Thoracic aorta (tissue), 2 donors: ENCODE measurements at regions not wholly inside any gene's neighbourhood (a gene's known extent, or its start where the extent isn't known, plus 50 kb on each side); places are given as distances from the start of the nearest gene placed in this dataset.

Experiments used
- ATAC-seq: fragments of 150-250 bp; one replicate; pipeline ENCODE4 v1.8.0; 2017; ENCODE audit warnings: low read depth; ENCODE audit not compliant: insufficient number of reproducible peaks, low FRiP score
- DNase-seq: peaks from one replicate; pipeline ENCODE4 v3.0.0-alpha.2; 2020; ENCODE audit warnings: low spot score
- H3K27ac ChIP-seq, 2 donors: fragments of 200-600 bp; sonication (generic); 1 replicate in 1 of 2; 2 replicates in 1 of 2; pipeline ENCODE4 v1.5.1; 2016; ENCODE audit warnings: mild to moderate bottlenecking in 2 of 2, moderate library complexity in 2 of 2
- H3K27me3 ChIP-seq: fragments of 200-600 bp; sonication (generic); replicated peaks from 2 replicates; pipeline ENCODE4 v1.6.0; 2016; ENCODE audit warnings: mild to moderate bottlenecking; ENCODE audit not compliant: insufficient read depth
- H3K36me3 ChIP-seq: fragments of 200-600 bp; sonication (generic); one replicate; pipeline ENCODE4 v1.5.1; 2016
- H3K4me1 ChIP-seq, 2 donors: fragments of 200-600 bp; sonication (generic); 1 replicate in 1 of 2; 2 replicates in 1 of 2; pipeline versions ENCODE4 v1.5.1 to v1.6.0; 2016; ENCODE audit warnings: low read depth in 2 of 2, mild to moderate bottlenecking in 1 of 2; ENCODE audit not compliant: control insufficient read depth in 1 of 2
- H3K4me3 ChIP-seq: fragments of 200-600 bp; sonication (generic); 2 replicates; pipeline ENCODE4 v1.5.1; 2016; ENCODE audit warnings: mild to moderate bottlenecking
- H3K9me3 ChIP-seq: fragments of 200-600 bp; sonication (generic); 2 replicates; pipeline ENCODE4 v1.5.1; 2016
- TF ChIP-seq, protein P1 (sequence below): fragments of 200-600 bp; sonication (generic); IDR thresholded peaks from one replicate; pipeline ENCODE4 v1.5.1; 2019; ENCODE audit warnings: antibody characterized with exemption

DNA sequence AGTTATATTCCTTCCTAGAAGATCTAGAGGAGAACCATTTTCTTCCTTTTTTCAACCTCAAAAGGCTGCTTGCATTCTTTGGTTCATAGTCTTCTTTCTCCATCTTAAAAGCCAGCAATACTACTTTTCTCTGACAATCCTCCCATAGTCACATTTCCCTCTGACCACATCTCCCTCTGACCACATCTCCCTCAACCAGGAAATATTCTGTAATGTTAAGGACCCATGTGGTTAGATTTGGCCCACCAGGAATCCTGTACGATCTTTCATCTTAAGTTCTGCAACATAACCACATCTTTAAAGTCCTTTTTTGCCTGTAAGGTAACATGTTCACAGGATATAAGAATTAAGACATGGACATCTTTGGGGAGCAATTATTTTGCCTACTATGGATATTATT lies 179.4 kb upstream of the SPEF2 start:
- no peak overlapping the region for H3K27ac ChIP-seq
- TF ChIP-seq, protein P1, sequence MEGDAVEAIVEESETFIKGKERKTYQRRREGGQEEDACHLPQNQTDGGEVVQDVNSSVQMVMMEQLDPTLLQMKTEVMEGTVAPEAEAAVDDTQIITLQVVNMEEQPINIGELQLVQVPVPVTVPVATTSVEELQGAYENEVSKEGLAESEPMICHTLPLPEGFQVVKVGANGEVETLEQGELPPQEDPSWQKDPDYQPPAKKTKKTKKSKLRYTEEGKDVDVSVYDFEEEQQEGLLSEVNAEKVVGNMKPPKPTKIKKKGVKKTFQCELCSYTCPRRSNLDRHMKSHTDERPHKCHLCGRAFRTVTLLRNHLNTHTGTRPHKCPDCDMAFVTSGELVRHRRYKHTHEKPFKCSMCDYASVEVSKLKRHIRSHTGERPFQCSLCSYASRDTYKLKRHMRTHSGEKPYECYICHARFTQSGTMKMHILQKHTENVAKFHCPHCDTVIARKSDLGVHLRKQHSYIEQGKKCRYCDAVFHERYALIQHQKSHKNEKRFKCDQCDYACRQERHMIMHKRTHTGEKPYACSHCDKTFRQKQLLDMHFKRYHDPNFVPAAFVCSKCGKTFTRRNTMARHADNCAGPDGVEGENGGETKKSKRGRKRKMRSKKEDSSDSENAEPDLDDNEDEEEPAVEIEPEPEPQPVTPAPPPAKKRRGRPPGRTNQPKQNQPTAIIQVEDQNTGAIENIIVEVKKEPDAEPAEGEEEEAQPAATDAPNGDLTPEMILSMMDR: no peak
- DNase-seq: no peak

DNA sequence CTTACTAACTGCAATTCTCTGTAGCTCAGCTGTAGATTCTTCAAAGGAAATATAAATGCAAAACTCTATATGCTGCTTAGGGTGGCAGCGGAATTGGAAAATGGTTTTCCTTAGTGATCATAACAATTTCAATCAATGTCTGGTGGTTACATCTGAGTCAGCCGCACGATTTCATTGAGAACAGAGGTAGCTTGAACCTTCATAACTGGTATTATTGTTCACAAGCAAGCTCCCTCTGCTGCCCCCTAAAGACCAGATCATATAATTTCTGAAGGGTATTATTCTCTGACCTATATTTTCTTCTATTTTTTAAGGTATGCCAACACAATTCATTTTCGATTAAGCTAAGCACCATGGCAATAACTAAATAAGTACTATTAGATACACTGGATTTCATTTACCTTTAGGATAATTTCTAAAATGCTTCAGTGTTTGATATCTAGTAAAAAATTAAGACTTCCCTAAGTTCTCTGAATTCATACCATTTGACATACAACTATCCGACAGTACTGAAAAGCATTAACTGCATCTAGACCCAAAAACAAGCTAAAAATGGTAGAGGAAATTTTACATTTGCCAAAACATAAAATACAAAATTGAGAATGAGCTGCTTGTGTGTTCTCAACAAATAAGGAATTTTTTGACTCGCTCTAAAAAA lies 181.1 kb upstream of the SPEF2 start:
- no peak for ATAC-seq
- no peak overlapping the region for H3K4me3 ChIP-seq
- H3K27me3 ChIP-seq: no peaks in the 10 kb centered on the region
- DNase-seq: no peak
- TF ChIP-seq, protein P1: no peak
- no peaks in the 10 kb centered on the region for H3K4me1 ChIP-seq
- no peaks in the 10 kb centered on the region for H3K36me3 ChIP-seq
- H3K9me3 ChIP-seq: no peaks in the 10 kb centered on the region
- H3K27ac ChIP-seq: no peak overlapping the region

More for the DNA sequence above, 179.4 kb upstream of the SPEF2 start:
- no peak for ATAC-seq
- no peaks in the 10 kb centered on the region for H3K4me1 ChIP-seq
- no peaks in the 10 kb centered on the region for H3K27me3 ChIP-seq
- no peaks in the 10 kb centered on the region for H3K36me3 ChIP-seq
- no peak overlapping the region for H3K4me3 ChIP-seq
- no peaks in the 10 kb centered on the region for H3K9me3 ChIP-seq

DNA sequence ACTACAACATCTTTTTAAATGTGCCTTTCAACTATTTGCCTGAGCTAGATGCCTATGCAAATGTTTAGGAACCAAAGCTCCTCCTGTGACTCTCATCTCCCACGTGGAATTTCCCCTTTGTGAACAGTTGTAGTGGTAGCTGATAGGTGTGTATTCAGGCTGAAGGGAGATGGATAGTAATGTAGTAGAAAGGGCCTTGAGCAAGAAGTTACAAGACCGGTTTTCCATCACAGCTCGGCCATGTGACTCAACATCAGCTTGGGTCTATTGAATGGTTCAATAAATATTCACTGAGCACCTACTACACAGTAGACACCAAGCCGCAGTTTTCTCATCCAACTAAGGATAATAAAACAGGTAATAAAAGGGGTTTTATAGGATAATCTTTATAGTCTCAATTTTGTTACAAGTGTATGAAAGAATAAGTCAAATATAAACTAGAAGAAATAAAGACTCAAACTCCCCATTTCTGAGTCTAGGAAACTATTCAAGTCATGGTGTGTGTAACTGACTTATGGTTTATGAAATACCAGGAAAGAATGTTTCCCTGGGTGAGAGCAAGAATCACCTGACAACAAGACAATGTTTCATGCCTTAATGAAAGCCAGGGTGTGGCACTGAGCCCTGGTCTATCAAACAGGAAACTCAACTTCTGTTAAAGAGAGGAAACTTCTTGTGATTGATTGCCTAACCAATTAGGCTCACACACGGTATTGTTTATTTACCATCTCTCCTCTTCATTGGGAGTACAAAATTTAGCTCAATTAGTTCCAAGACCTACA lies 187.1 kb upstream of the SPEF2 start:
- no peak for DNase-seq
- Histone ChIP-seq H3K9me3 (no peaks in the 10 kb centered on the region), H3K4me3 (no peak overlapping the region), H3K27ac (no peak overlapping the region), H3K4me1 (no peaks in the 10 kb centered on the region), H3K27me3 (no peaks in the 10 kb centered on the region), H3K36me3 (no peaks in the 10 kb centered on the region)
- TF ChIP-seq, protein P1: no peak
- ATAC-seq: no peak

DNA sequence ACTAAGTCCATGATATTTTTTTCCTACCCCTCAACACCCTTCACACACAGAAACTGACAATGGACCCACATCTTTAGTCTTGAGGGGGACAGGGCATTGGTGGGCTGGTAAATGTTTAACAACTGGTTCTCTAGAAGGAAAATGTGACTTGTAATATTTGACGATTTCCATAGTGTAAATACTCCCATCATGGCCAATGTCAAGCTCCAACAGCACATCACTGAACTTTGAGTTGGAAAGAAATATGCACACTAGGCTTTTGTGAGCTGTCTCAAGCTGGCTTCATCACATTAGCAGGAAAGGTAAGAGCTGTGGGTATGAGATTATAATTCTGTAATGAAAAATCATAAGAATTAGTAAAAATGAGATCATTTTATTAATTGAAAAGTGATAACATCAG lies 189.9 kb upstream of the PRLR start:
- no peaks in the 10 kb centered on the region for H3K27me3 ChIP-seq
- no peak for DNase-seq
- TF ChIP-seq, protein P1: no peak
- no peaks in the 10 kb centered on the region for H3K9me3 ChIP-seq
- no peak overlapping the region for H3K27ac ChIP-seq
- H3K36me3 ChIP-seq: no peaks in the 10 kb centered on the region
- no peaks in the 10 kb centered on the region for H3K4me1 ChIP-seq
- no peak for ATAC-seq
- H3K4me3 ChIP-seq: no peak overlapping the region

DNA sequence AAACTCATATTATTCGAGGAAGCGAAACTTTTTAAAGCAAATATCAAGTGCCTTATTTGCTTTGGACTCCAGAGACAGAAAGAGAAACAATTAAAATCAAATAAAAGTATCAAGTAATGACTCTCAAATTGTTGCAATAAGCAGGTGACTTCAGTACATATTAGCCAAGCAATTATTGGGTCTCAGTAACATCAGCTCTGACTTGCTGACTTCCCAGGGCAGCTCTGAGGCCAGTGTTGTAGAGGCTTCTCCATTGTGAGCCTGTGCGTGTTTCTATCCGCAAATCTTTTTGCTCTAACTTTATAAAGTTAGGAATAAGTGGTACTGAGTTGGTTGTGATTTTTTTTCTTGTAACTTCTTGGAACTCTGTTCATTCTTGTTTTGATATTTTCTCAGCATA lies 186.8 kb upstream of the PRLR start:
- ATAC-seq: no peak
- TF ChIP-seq, protein P1: no peak

More for the DNA sequence above, 186.8 kb upstream of the PRLR start:
- Histone ChIP-seq H3K4me1 (no peaks in the 10 kb centered on the region), H3K9me3 (no peaks in the 10 kb centered on the region), H3K27ac (no peak overlapping the region), H3K4me3 (no peak overlapping the region), H3K27me3 (no peaks in the 10 kb centered on the region), H3K36me3 (no peaks in the 10 kb centered on the region)
- no peak for DNase-seq
